CD14-positive monocyte (primary cell): ENCODE measurements at regions not wholly inside any gene's neighbourhood (a gene's known extent, or its start where the extent isn't known, plus 50 kb on each side); places are given as distances from the start of the nearest gene placed in this dataset.

ENCODE experiments used
- DNase-seq, 3 donors: peaks; one replicate each; pipeline ENCODE4 v3.0.0-alpha.2; 2011 to 2022
- H2AFZ ChIP-seq: 2 replicates; pipeline ENCODE4 v1.6.0; 2012; ENCODE audit warnings: mild to moderate bottlenecking, low read depth, low read length, inconsistent platforms; ENCODE audit not compliant: insufficient read depth, poor library complexity, severe bottlenecking
- H3K27ac ChIP-seq, 2 donors: 1 replicate in 1 of 2; 2 replicates in 1 of 2; pipeline ENCODE4 v1.5.1; 2012 to 2013; ENCODE audit warnings: low read length in 2 of 2, control low read depth in 1 of 2, inconsistent platforms in 1 of 2, low read depth in 1 of 2, mild to moderate bottlenecking in 1 of 2
- H3K27me3 ChIP-seq, 2 donors: one replicate each; pipeline versions ENCODE4 v1.6.0 to v1.6.1; 2011 to 2013; ENCODE audit warnings: low read length in 2 of 2; ENCODE audit not compliant: control insufficient read depth in 2 of 2, insufficient read depth in 2 of 2
- H3K36me3 ChIP-seq, 2 donors: replicated peaks in 1 of 2; 1 replicate in 1 of 2; 2 replicates in 1 of 2; pipeline versions ENCODE4 v1.5.1 to v1.6.1; 2012 to 2013; ENCODE audit warnings: low read length in 2 of 2, control low read depth in 1 of 2, inconsistent platforms in 1 of 2, mild to moderate bottlenecking in 1 of 2; ENCODE audit not compliant: insufficient read depth in 2 of 2, control insufficient read depth in 1 of 2
- H3K4me1 ChIP-seq, 2 donors: 1 replicate in 1 of 2; 2 replicates in 1 of 2; pipeline versions ENCODE4 v1.5.1 to v1.6.1; 2012 to 2013; ENCODE audit warnings: low read length in 2 of 2, control low read depth in 1 of 2, inconsistent platforms in 1 of 2, mild to moderate bottlenecking in 1 of 2, moderate library complexity in 1 of 2; ENCODE audit not compliant: insufficient read depth in 2 of 2, control insufficient read depth in 1 of 2
- H3K4me2 ChIP-seq: replicated peaks from 2 replicates; pipeline ENCODE3; 2012; ENCODE audit warnings: low read length, moderate library complexity, mild to moderate bottlenecking; ENCODE audit not compliant: poor library complexity, severe bottlenecking; ENCODE audit errors: extremely low read depth
- H3K4me3 ChIP-seq, 3 experiments: fragments of 200-600 bp in 1 of 3; sonication (generic) in 1 of 3; replicated peaks in 1 of 3; 1 replicate in 2 of 3; 2 replicates in 1 of 3; pipeline ENCODE4 v1.5.1; 2011 to 2013; ENCODE audit warnings: low read length in 3 of 3, mild to moderate bottlenecking in 3 of 3, control low read depth in 2 of 3, low read depth in 2 of 3, inconsistent platforms in 1 of 3, moderate library complexity in 1 of 3
- H3K79me2 ChIP-seq: 2 replicates; pipeline ENCODE4 v1.6.0; 2012; ENCODE audit warnings: mild to moderate bottlenecking, control low read depth, inconsistent platforms, low read length, moderate library complexity; ENCODE audit not compliant: insufficient read depth
- H3K9ac ChIP-seq: 2 replicates; pipeline ENCODE4 v1.6.0; 2017; ENCODE audit warnings: low read length, mild to moderate bottlenecking; ENCODE audit not compliant: insufficient read depth, poor library complexity, severe bottlenecking
- H3K9me3 ChIP-seq, 2 donors: replicated peaks in 1 of 2; 1 replicate in 1 of 2; 2 replicates in 1 of 2; pipeline versions ENCODE4 v1.5.1 to v1.6.1; 2012 to 2013; ENCODE audit warnings: low read length in 2 of 2, control low read depth in 1 of 2; ENCODE audit not compliant: control insufficient read depth in 1 of 2, insufficient read depth in 1 of 2
- H4K20me1 ChIP-seq: 2 replicates; pipeline ENCODE4 v1.6.0; 2012; ENCODE audit warnings: mild to moderate bottlenecking, low read length, control low read depth, moderate library complexity; ENCODE audit not compliant: insufficient read depth
- H3K27ac Mint-ChIP-seq, 7 donors: one replicate each; pipeline ENCODE4 v1.8.0; 2020; ENCODE audit warnings: mild to moderate bottlenecking in 7 of 7, mixed read lengths in 7 of 7, moderate library complexity in 6 of 7, inconsistent platforms in 2 of 7
- H3K27me3 Mint-ChIP-seq, 3 donors: one replicate each; pipeline ENCODE4 v1.8.0; 2021 to 2022; ENCODE audit warnings: low read depth in 3 of 3, mild to moderate bottlenecking in 3 of 3, mixed read lengths in 3 of 3, moderate library complexity in 3 of 3, inconsistent platforms in 1 of 3
- H3K36me3 Mint-ChIP-seq, 2 donors: one replicate each; pipeline ENCODE4 v1.8.0; 2020; ENCODE audit warnings: mixed read lengths in 2 of 2, inconsistent platforms in 1 of 2, mild to moderate bottlenecking in 1 of 2
- H3K4me1 Mint-ChIP-seq: one replicate; pipeline ENCODE4 v1.8.0; 2020; ENCODE audit warnings: mild to moderate bottlenecking, mixed read lengths
- H3K4me3 Mint-ChIP-seq, 2 donors: one replicate each; pipeline ENCODE4 v1.8.0; 2020; ENCODE audit warnings: mild to moderate bottlenecking in 2 of 2, mixed read lengths in 2 of 2, moderate library complexity in 1 of 2
- H3K9me3 Mint-ChIP-seq, 7 donors: one replicate each; pipeline ENCODE4 v1.8.0; 2020 to 2022; ENCODE audit warnings: mixed read lengths in 7 of 7, mild to moderate bottlenecking in 6 of 7, moderate library complexity in 6 of 7, inconsistent platforms in 2 of 7
- WGBS: methylation state at CpG from one replicate; pipeline ENCODE4 v1.1.5; 2013; ENCODE audit warnings: missing lambda C conversion rate; ENCODE audit not compliant: insufficient coverage; 5-methylcytosine and 5-hydroxymethylcytosine counted together
- intact Hi-C, 2 donors: fragments of 100-400 bp; cut with micrococcal nuclease; formaldehyde crosslinking; loops; one replicate each; pipeline versions ENCODE4 v1.15.0 to v1.15.1; 2023
- TF ChIP-seq, protein P1 (sequence below): fragments of 200-600 bp; IDR thresholded peaks from one replicate; pipeline ENCODE4 v1.8.0; 2022; ENCODE audit warnings: antibody characterized with exemption, mild to moderate bottlenecking

DNA sequence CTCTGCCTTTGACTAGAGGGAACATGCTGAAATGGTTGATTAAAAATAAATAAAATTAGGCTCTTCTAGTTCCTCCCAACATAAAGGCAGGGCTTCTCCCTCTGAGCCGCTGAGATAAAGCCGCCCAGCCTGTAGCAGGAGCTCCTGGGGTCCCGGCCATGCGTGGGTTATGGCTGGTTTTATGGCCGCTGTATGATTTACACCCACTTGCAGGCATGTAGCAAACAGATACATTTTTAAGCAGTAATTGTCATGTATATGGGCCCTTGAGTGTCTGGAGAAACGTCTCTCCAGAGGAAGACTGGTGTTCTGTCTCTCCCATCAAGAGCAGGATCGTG, 201.0 kb upstream of the TNRC6C start:
- no peak overlapping the region for H3K27ac ChIP-seq
- Mint-ChIP-seq H3K9me3 (peaks cover 4 to 16% (median 10%) of the 10 kb centered on the region in 7 donors), H3K36me3 (no peaks in the 10 kb centered on the region), H3K4me1 (no peaks in the 10 kb centered on the region), H3K27ac (no peak overlapping the region), H3K27me3 (peaks cover 2 to 4% (median 2%) of the 10 kb centered on the region in 3 donors), H3K4me3 (no peak overlapping the region)
- TF ChIP-seq, protein P1, sequence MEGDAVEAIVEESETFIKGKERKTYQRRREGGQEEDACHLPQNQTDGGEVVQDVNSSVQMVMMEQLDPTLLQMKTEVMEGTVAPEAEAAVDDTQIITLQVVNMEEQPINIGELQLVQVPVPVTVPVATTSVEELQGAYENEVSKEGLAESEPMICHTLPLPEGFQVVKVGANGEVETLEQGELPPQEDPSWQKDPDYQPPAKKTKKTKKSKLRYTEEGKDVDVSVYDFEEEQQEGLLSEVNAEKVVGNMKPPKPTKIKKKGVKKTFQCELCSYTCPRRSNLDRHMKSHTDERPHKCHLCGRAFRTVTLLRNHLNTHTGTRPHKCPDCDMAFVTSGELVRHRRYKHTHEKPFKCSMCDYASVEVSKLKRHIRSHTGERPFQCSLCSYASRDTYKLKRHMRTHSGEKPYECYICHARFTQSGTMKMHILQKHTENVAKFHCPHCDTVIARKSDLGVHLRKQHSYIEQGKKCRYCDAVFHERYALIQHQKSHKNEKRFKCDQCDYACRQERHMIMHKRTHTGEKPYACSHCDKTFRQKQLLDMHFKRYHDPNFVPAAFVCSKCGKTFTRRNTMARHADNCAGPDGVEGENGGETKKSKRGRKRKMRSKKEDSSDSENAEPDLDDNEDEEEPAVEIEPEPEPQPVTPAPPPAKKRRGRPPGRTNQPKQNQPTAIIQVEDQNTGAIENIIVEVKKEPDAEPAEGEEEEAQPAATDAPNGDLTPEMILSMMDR, result no peak
- no peaks in the 10 kb centered on the region for H3K4me1 ChIP-seq
- peaks cover 4 to 17% of the 10 kb centered on the region in 2 donors for H3K9me3 ChIP-seq
- no peaks in the 10 kb centered on the region for H4K20me1 ChIP-seq
- H3K79me2 ChIP-seq, result no peaks in the 10 kb centered on the region
- DNase-seq, result no peak
- H3K4me3 ChIP-seq, result no peak overlapping the region
- H2AFZ ChIP-seq, result no peak overlapping the region
- 68% methylated on average over 2 of the region's 7 CpGs for WGBS
- H3K4me2 ChIP-seq, result no peak overlapping the region
- H3K36me3 ChIP-seq, result no peaks in the 10 kb centered on the region
- no peaks in the 10 kb centered on the region for H3K27me3 ChIP-seq
- intact Hi-C loops, result no loop called here
- no peak overlapping the region for H3K9ac ChIP-seq

DNA sequence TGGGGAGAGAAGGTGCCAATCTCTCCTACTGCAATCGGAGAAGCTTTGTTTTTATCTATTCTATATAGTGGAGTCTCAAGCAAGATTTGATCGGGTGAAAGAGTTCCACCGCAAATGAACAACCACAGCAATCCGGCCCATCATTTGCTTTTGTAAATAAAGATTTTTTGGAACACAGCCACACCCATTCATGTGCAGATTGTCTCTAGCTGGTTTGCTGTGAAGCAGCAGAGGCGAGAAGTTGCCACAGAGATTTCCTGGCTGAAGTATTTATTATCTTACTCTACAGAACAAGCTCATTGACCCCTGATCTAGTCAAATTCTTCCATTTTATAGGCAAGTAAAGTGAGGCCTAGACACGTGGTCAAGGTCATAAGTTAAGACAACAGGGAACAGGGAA, 195.5 kb upstream of the TNRC6C start:
- intact Hi-C loops, result no loop called here
- TF ChIP-seq, protein P1, result no peak
- Mint-ChIP-seq H3K9me3 (peaks cover 0 to 7% (median 4%) of the 10 kb centered on the region in 7 donors), H3K27me3 (peaks cover 1 to 8% (median 5%) of the 10 kb centered on the region in 3 donors), H3K36me3 (no peaks in the 10 kb centered on the region), H3K27ac (no peak overlapping the region), H3K4me3 (no peak overlapping the region), H3K4me1 (no peaks in the 10 kb centered on the region)
- H3K79me2 ChIP-seq, result no peaks in the 10 kb centered on the region
- H3K27me3 ChIP-seq, result no peaks in the 10 kb centered on the region
- H3K27ac ChIP-seq, result no peak overlapping the region
- no CpG with 5 or more reads among the region's 6 CpGs for WGBS
- H4K20me1 ChIP-seq, result no peaks in the 10 kb centered on the region
- H3K36me3 ChIP-seq, result no peaks in the 10 kb centered on the region
- H3K9me3 ChIP-seq, result peaks cover 0 to 8% of the 10 kb centered on the region in 2 donors
- no peak overlapping the region for H2AFZ ChIP-seq
- H3K4me3 ChIP-seq, result no peak overlapping the region
- DNase-seq, result no peak
- no peak overlapping the region for H3K4me2 ChIP-seq
- no peaks in the 10 kb centered on the region for H3K4me1 ChIP-seq
- H3K9ac ChIP-seq, result no peak overlapping the region
